PC-3 (cell line): ENCODE measurements at regions not wholly inside any gene's neighbourhood (a gene's known extent, or its start where the extent isn't known, plus 50 kb on each side); places are given as distances from the start of the nearest gene placed in this dataset.

Source experiments
- ATAC-seq: fragments of 200-7000 bp; cut with Tn5 transposase; 2 replicates; pipeline ENCODE4 v1.9.1; 2020; ENCODE audit warnings: mild to moderate bottlenecking, moderate library complexity
- BruUV-seq: library from RNA; stranded (reverse); fragments of 400-500 nt; replicated peaks from 2 replicates; lab custom pipeline; 2021; lab: Mats Ljungman, UMichigan
- CTCF ChIA-PET: fragments of 300-600 bp; sonication (Branson Sonifier 250); formaldehyde crosslinking; loops from one replicate; lab custom pipeline; 2022; ENCODE audit warnings: antibody characterized with exemption; lab: Charles Lee
- POLR2A ChIA-PET: fragments of 300-600 bp; sonication (Branson Sonifier 250); formaldehyde crosslinking; loops from one replicate; lab custom pipeline; 2022; ENCODE audit warnings: antibody characterized with exemption; ENCODE audit not compliant: unreplicated experiment; lab: Charles Lee
- DNase-seq: peaks from one replicate; pipeline ENCODE4 v3.0.0-alpha.2; 2015
- H2AFZ ChIP-seq: fragments of 300-600 bp; sonication (generic); 2 replicates; pipeline ENCODE4 v1.6.0; 2016; ENCODE audit warnings: antibody characterized with exemption, low read length
- H3F3A ChIP-seq: fragments of 300-600 bp; sonication (generic); one replicate; pipeline ENCODE4 v1.6.0; 2017; ENCODE audit warnings: antibody characterized with exemption, low read length, control low read depth, mild to moderate bottlenecking; ENCODE audit not compliant: unreplicated experiment
- H3K27ac ChIP-seq: fragments of 300-600 bp; sonication (generic); 2 replicates; pipeline ENCODE4 v1.5.1; 2016; ENCODE audit warnings: mild to moderate bottlenecking, low read length
- H3K27me3 ChIP-seq: fragments of 300-600 bp; sonication (generic); 2 replicates; pipeline ENCODE4 v1.6.1; 2016; ENCODE audit warnings: low read length, mixed read lengths
- H3K36me3 ChIP-seq: fragments of 300-600 bp; sonication (generic); 2 replicates; pipeline ENCODE4 v1.6.1; 2016; ENCODE audit warnings: low read depth, mixed run types, low read length, mixed read lengths
- H3K4me1 ChIP-seq: fragments of 300-600 bp; sonication (generic); 2 replicates; pipeline ENCODE4 v1.5.1; 2016; ENCODE audit warnings: low read length; ENCODE audit not compliant: insufficient read depth
- H3K4me2 ChIP-seq: fragments of 300-600 bp; sonication (generic); 2 replicates; pipeline ENCODE4 v1.6.0; 2016; ENCODE audit warnings: low read length
- H3K4me3 ChIP-seq: fragments of 300-600 bp; sonication (generic); 2 replicates; pipeline ENCODE4 v1.5.1; 2016; ENCODE audit warnings: mild to moderate bottlenecking, low read length, mixed read lengths
- H3K79me2 ChIP-seq: fragments of 300-600 bp; sonication (generic); 2 replicates; pipeline ENCODE4 v1.6.1; 2017; ENCODE audit warnings: low read length, mixed read lengths
- H3K9ac ChIP-seq: fragments of 300-600 bp; sonication (generic); 2 replicates; pipeline ENCODE4 v1.6.0; 2016; ENCODE audit warnings: mild to moderate bottlenecking, low read length
- H3K9me2 ChIP-seq: fragments of 300-600 bp; sonication (generic); replicated peaks from 2 replicates; pipeline ENCODE4 v1.6.1; 2016; ENCODE audit warnings: mixed run types, low read length, mixed read lengths
- H3K9me3 ChIP-seq: fragments of 300-600 bp; sonication (generic); 2 replicates; pipeline ENCODE4 v1.6.1; 2016; ENCODE audit warnings: low read length, mixed read lengths
- H4K20me1 ChIP-seq: fragments of 300-600 bp; sonication (generic); 2 replicates; pipeline ENCODE4 v1.6.1; 2016; ENCODE audit warnings: low read length, mixed read lengths
- EZH2 ChIP-seq: fragments of 300-600 bp; sonication (generic); IDR thresholded peaks from one replicate; pipeline ENCODE4 v1.6.1; 2017; ENCODE audit warnings: antibody characterized with exemption, mild to moderate bottlenecking, low read length; ENCODE audit not compliant: unreplicated experiment
- EZH2phosphoT487 ChIP-seq: fragments of 300-600 bp; sonication (generic); IDR thresholded peaks from 2 replicates; pipeline ENCODE4 v1.6.1; 2018; ENCODE audit warnings: mild to moderate bottlenecking, antibody characterized with exemption, low read length, borderline replicate concordance
- intact Hi-C: fragments of 100-400 bp; cut with micrococcal nuclease; formaldehyde crosslinking; loops from 2 replicates; pipeline ENCODE4 v1.9.0; 2023
- TF ChIP-seq, protein P1 (sequence below): fragments of 300-600 bp; sonication (generic); conservative IDR thresholded peaks from 2 replicates; pipeline ENCODE4 v1.5.1; 2017; ENCODE audit warnings: antibody characterized with exemption, low read depth, mild to moderate bottlenecking, low read length

DNA sequence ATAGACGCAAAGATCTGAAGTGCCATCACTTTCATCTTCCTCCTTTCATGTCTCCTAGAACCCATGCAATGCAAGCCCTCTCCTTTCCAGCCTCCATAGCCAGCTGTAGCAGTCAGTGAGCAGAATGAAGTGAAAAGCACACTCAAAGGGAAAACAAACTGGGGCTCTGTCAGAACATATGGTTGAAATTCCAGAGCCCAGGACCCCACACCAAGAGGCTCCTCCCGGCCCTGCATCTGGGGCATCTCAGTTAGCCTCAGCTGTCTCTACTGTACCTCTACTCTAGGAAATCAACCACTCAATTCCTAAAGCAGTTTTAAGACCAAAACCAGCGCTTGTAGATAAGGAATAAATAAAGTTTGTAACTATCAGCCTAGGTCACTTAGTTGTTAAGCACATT, 73.8 kb upstream of the P3H2 start:
- Histone ChIP-seq H3F3A (no peaks in the 10 kb centered on the region), H3K36me3 (no peaks in the 10 kb centered on the region), H3K4me2 (no peak overlapping the region), H3K27ac (no peak overlapping the region), H3K27me3 (no peaks in the 10 kb centered on the region), H3K9ac (no peak overlapping the region), H3K4me1 (peaks cover 19% of the 10 kb centered on the region), H3K9me2 (no peaks in the 10 kb centered on the region), H2AFZ (no peak overlapping the region), H4K20me1 (no peaks in the 10 kb centered on the region), H3K4me3 (no peak overlapping the region), H3K9me3 (no peaks in the 10 kb centered on the region), H3K79me2 (no peaks in the 10 kb centered on the region)
- TF ChIP-seq EZH2phosphoT487: no peak
- ChIA-PET POLR2A (no interaction called here), CTCF (no interaction called here)
- ATAC-seq: no peak
- intact Hi-C loops: no loop called here
- no peak for DNase-seq
- no TSS peak for BruUV-seq

DNA sequence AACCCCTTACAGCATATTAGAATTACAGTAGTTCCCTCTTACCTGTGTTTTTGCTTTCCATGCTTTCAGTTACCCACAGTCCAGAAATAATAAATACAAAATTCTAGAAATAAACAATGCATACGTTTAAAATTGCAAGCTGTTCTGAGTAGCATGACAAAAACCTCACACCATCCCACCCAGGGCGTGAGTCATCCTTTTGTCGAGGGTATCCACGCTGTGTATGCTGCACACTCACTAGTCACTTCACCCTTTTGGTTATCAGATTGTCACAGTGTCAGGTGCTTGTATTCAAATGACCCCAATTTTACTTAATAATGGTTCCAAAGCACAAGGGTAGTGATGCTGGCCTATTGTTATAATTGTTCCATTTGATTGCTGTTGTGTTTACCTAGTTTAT, 72.5 kb upstream of the P3H2 start:
- Histone ChIP-seq H3K4me2 (0 out of 2 replicates have a peak overlapping the region, but pooled peaks have one; percentile 1), H2AFZ (peak overlapping the region; percentile 27; the same call in 1 of the 2 replicates), H3K4me3 (no peak overlapping the region), H4K20me1 (no peaks in the 10 kb centered on the region), H3K79me2 (no peaks in the 10 kb centered on the region), H3K27me3 (no peaks in the 10 kb centered on the region), H3K9me3 (no peaks in the 10 kb centered on the region), H3K4me1 (peaks cover 19% of the 10 kb centered on the region), H3K27ac (peak overlapping the region; percentile 36), H3K9ac (no peak overlapping the region), H3K9me2 (no peaks in the 10 kb centered on the region), H3K36me3 (no peaks in the 10 kb centered on the region), H3F3A (no peaks in the 10 kb centered on the region)
- intact Hi-C loops: no loop called here
- ChIA-PET POLR2A (no interaction called here), CTCF (no interaction called here)
- TF ChIP-seq EZH2 (no peak), EZH2phosphoT487 (no peak)
- TF ChIP-seq, protein P1, sequence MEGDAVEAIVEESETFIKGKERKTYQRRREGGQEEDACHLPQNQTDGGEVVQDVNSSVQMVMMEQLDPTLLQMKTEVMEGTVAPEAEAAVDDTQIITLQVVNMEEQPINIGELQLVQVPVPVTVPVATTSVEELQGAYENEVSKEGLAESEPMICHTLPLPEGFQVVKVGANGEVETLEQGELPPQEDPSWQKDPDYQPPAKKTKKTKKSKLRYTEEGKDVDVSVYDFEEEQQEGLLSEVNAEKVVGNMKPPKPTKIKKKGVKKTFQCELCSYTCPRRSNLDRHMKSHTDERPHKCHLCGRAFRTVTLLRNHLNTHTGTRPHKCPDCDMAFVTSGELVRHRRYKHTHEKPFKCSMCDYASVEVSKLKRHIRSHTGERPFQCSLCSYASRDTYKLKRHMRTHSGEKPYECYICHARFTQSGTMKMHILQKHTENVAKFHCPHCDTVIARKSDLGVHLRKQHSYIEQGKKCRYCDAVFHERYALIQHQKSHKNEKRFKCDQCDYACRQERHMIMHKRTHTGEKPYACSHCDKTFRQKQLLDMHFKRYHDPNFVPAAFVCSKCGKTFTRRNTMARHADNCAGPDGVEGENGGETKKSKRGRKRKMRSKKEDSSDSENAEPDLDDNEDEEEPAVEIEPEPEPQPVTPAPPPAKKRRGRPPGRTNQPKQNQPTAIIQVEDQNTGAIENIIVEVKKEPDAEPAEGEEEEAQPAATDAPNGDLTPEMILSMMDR: no peak
- DNase-seq (no peak), ATAC-seq (peak; percentile 42)
- no TSS peak for BruUV-seq

DNA sequence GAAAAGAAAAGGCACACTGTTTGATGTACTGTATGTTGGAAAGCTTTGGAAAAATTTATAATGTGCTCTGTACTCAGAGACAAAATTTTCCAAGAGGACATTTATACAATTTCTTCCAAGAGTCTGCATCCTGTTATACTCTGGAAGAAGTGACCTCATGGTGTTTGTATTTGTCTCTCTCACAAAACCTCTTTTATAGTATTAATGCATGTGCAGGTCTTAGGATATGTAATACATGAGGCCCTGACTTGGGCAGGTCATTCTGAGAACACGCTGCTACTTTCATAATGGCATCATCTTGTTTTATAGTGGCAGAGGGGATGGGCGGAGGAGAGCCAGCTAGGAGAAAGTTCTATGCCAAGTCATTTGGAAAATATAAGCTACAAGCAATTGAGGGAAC, 72.0 kb upstream of the P3H2 start:
- Histone ChIP-seq H3K36me3 (no peaks in the 10 kb centered on the region), H2AFZ (peak overlapping the region; percentile 27; the same call in 1 of the 2 replicates), H3K4me2 (0 out of 2 replicates have a peak overlapping the region, but pooled peaks have one; percentile 1), H3F3A (no peaks in the 10 kb centered on the region), H3K9ac (0 out of 2 replicates have a peak overlapping the region, but pooled peaks have one; percentile 1), H3K27ac (peak overlapping the region; percentile 36), H4K20me1 (no peaks in the 10 kb centered on the region), H3K27me3 (no peaks in the 10 kb centered on the region), H3K9me2 (no peaks in the 10 kb centered on the region), H3K4me3 (no peak overlapping the region), H3K79me2 (no peaks in the 10 kb centered on the region), H3K4me1 (peaks cover 19% of the 10 kb centered on the region), H3K9me3 (no peaks in the 10 kb centered on the region)
- ATAC-seq (peak; percentile 84), DNase-seq (peak; percentile 38)
- ChIA-PET CTCF (no interaction called here), POLR2A (no interaction called here)
- intact Hi-C loops: no loop called here
- TF ChIP-seq, protein P1: no peak
- no peak for TF ChIP-seq EZH2
- no peak for TF ChIP-seq EZH2phosphoT487
- BruUV-seq: no TSS peak
